ENCODE measurements at regions not wholly inside any gene's neighbourhood (a gene's known extent, or its start where the extent isn't known, plus 50 kb on each side); places are given as distances from the start of the nearest gene placed in this dataset.

DNA sequence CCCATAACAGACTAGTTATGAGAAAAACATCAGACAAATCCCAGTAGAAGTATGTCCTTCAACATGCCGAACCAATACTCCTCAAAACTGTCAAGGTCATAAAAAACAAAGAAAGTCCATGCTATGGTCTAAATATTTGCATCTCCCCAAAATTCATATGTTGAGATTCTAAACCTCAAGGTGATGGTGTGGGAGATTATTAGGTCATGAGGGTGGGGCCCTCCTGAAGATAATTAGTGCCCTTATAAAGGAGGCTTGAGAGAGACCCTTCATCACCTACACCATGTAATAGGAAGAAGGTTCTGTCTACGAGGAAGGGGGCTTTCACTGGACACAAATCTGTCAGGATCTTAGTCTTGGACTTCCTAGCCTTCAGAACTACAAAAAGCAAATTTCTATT lies 118.6 kb upstream of the GUCY1A2 start:
- H3K9me3 ChIP-seq: no peaks in the 10 kb centered on the region
- no peaks in the 10 kb centered on the region for H3K27me3 ChIP-seq (replicated peaks; ENCODE audit: insufficient read depth)
- DNase-seq (ENCODE audit: low spot score) (no peak), ATAC-seq (ENCODE audit: insufficient number of reproducible peaks, low FRiP score, low read depth) (no peak)
- no peak overlapping the region for H3K27ac ChIP-seq
- TF ChIP-seq, protein P1, sequence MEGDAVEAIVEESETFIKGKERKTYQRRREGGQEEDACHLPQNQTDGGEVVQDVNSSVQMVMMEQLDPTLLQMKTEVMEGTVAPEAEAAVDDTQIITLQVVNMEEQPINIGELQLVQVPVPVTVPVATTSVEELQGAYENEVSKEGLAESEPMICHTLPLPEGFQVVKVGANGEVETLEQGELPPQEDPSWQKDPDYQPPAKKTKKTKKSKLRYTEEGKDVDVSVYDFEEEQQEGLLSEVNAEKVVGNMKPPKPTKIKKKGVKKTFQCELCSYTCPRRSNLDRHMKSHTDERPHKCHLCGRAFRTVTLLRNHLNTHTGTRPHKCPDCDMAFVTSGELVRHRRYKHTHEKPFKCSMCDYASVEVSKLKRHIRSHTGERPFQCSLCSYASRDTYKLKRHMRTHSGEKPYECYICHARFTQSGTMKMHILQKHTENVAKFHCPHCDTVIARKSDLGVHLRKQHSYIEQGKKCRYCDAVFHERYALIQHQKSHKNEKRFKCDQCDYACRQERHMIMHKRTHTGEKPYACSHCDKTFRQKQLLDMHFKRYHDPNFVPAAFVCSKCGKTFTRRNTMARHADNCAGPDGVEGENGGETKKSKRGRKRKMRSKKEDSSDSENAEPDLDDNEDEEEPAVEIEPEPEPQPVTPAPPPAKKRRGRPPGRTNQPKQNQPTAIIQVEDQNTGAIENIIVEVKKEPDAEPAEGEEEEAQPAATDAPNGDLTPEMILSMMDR (IDR thresholded peaks at IDR 0.05): no peak
- H3K36me3 ChIP-seq: no peaks in the 10 kb centered on the region
- H3K4me1 ChIP-seq (ENCODE audit: control insufficient read depth in 1 of 2, low read depth in 2 of 2): no peaks in the 10 kb centered on the region
- no peak overlapping the region for H3K4me3 ChIP-seq

DNA sequence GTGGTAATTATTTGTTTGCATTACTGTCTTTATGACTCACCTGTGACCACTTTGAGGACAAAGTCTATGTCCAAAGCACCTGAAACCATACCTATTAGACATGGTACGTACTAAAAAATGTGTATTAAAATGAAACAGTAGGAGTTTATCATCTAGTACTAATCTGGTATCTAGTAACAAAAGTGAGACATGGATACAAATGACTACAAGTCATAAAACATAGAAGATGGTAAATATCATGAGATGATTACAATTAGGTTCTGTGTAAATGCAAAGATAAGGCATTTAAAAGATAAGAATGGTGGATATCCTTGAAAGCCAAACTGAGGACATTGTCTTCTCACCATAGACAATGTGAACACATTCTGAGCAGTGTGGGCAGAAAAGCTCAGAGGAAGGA lies 113.5 kb upstream of the GUCY1A2 start:
- DNase-seq (ENCODE audit: low spot score) (no peak), ATAC-seq (ENCODE audit: insufficient number of reproducible peaks, low FRiP score, low read depth) (no peak)
- Histone ChIP-seq H3K4me3 (no peak overlapping the region), H3K36me3 (no peaks in the 10 kb centered on the region), H3K9me3 (no peaks in the 10 kb centered on the region), H3K27ac (no peak overlapping the region), H3K4me1 (ENCODE audit: control insufficient read depth in 1 of 2, low read depth in 2 of 2) (no peaks in the 10 kb centered on the region), H3K27me3 (replicated peaks; ENCODE audit: insufficient read depth) (no peaks in the 10 kb centered on the region)
- TF ChIP-seq, protein P1 (IDR thresholded peaks at IDR 0.05): no peak

DNA sequence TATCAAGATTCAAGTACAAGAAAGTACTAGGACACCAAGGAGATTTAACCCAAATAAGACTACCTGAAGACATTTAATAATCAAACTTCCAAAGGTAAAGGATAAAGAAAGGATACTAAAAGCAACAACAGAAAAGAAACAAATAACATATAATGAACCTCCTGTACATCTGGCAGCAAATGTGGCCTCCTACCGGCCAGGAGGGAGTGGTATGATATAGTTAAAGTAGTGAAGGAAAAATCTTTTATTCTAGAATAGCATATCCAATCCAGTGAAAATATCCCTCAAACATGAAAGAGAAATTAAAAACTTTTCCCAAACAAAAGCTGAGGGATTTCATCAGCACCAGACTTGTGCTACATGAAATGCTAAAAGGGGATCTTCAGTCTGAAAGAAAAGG lies 104.7 kb upstream of the GUCY1A2 start:
- H3K9me3 ChIP-seq: no peaks in the 10 kb centered on the region
- ATAC-seq (ENCODE audit: insufficient number of reproducible peaks, low FRiP score, low read depth): no peak
- no peak overlapping the region for H3K27ac ChIP-seq
- no peaks in the 10 kb centered on the region for H3K36me3 ChIP-seq
- no peak for DNase-seq (ENCODE audit: low spot score)
- TF ChIP-seq, protein P1 (IDR thresholded peaks at IDR 0.05): no peak
- H3K4me3 ChIP-seq: no peak overlapping the region
- H3K4me1 ChIP-seq (ENCODE audit: control insufficient read depth in 1 of 2, low read depth in 2 of 2): no peaks in the 10 kb centered on the region
- no peaks in the 10 kb centered on the region for H3K27me3 ChIP-seq (replicated peaks; ENCODE audit: insufficient read depth)

DNA sequence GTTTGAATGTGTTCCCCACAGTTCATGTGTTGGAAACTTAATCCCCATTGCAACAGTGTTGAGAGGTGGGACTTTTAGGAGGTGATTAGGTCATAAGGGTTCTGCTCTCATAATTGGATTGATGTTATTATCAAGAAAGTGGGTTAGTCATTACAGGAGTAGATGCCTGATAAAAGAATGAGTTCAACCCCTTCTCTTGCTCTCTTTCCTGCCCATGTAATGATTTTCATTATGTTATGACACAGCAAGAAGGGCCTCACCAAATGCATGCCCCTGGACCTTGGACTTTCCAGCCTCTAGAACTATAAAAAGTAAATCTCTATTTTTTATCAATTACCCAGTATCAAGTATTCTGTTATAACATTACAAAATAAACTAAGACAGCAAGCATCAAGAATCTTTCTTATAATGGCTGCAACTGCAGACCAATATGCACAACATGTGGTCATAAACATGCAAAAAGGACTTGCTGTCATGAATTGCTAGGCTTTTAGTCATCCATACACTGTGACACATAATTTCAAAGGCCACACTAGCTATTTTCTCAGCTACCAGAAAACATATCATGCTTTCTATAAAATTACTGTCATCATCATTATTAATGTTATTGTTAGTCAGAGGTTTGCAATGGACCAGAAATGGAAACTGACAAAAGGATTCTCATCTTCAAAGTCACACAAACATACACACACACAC lies 99.9 kb upstream of the GUCY1A2 start:
- Histone ChIP-seq H3K36me3 (no peaks in the 10 kb centered on the region), H3K27ac (no peak overlapping the region), H3K4me3 (no peak overlapping the region), H3K4me1 (ENCODE audit: control insufficient read depth in 1 of 2, low read depth in 2 of 2) (no peaks in the 10 kb centered on the region), H3K9me3 (no peaks in the 10 kb centered on the region), H3K27me3 (replicated peaks; ENCODE audit: insufficient read depth) (no peaks in the 10 kb centered on the region)
- TF ChIP-seq, protein P1 (IDR thresholded peaks at IDR 0.05): no peak
- no peak for ATAC-seq (ENCODE audit: insufficient number of reproducible peaks, low FRiP score, low read depth)
- DNase-seq (ENCODE audit: low spot score): no peak

DNA sequence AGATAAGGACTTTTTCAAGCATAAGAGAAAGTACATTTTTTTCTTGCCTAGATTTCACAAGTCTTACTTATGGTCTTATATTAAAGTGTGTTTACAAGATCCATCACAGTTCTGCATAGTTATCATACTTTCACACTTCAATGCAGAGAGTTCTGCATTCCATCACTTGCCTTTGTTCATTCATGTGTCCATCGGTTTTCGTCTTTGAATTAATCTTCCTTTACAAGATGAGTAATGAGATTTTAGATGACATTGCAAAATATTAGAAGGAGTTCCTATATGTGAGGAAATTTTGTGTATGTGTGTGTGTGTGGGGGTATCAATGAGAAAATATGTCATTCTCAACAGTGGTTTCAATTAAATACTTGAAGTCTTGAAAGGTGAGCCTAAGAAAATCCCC lies 98.1 kb upstream of the GUCY1A2 start:
- no peak overlapping the region for H3K27ac ChIP-seq
- no peak for DNase-seq (ENCODE audit: low spot score)
- ATAC-seq (ENCODE audit: insufficient number of reproducible peaks, low FRiP score, low read depth): no peak
- no peaks in the 10 kb centered on the region for H3K9me3 ChIP-seq
- H3K4me3 ChIP-seq: no peak overlapping the region
- H3K36me3 ChIP-seq: no peaks in the 10 kb centered on the region
- no peaks in the 10 kb centered on the region for H3K27me3 ChIP-seq (replicated peaks; ENCODE audit: insufficient read depth)
- no peaks in the 10 kb centered on the region for H3K4me1 ChIP-seq (ENCODE audit: control insufficient read depth in 1 of 2, low read depth in 2 of 2)
- TF ChIP-seq, protein P1 (IDR thresholded peaks at IDR 0.05): no peak
